Effector memory CD4-positive, alpha-beta T cell (primary cell): ENCODE measurements at regions not wholly inside any gene's neighbourhood (a gene's known extent, or its start where the extent isn't known, plus 50 kb on each side); places are given as distances from the start of the nearest gene placed in this dataset.
"Not testable (repeated sequence)": the region's sequence is repeated elsewhere in the genome, so short reads cannot be mapped to it uniquely, and the experiment has no call there.

Source experiments
- DNase-seq, 3 donors: peaks; one replicate each; pipeline ENCODE4 v3.0.0-alpha.2; 2020
- H3K27ac ChIP-seq: 2 replicates; pipeline ENCODE4 v1.7.0; 2013; ENCODE audit warnings: mild to moderate bottlenecking, low read length, moderate library complexity; ENCODE audit not compliant: insufficient read depth, poor library complexity, severe bottlenecking
- H3K27me3 ChIP-seq: replicated peaks from 2 replicates; pipeline ENCODE4 v1.7.0; 2013; ENCODE audit warnings: mild to moderate bottlenecking, low read length; ENCODE audit not compliant: insufficient read depth, control insufficient read depth, poor library complexity, severe bottlenecking
- H3K36me3 ChIP-seq: 2 replicates; pipeline ENCODE4 v1.7.0; 2013; ENCODE audit warnings: mild to moderate bottlenecking, low read length, moderate library complexity; ENCODE audit not compliant: control insufficient read depth, insufficient read depth
- H3K4me1 ChIP-seq: 2 replicates; pipeline ENCODE4 v1.7.0; 2013; ENCODE audit warnings: low read length, mild to moderate bottlenecking; ENCODE audit not compliant: control insufficient read depth, insufficient read depth, poor library complexity, severe bottlenecking
- H3K4me3 ChIP-seq: 2 replicates; pipeline ENCODE4 v1.7.0; 2013; ENCODE audit warnings: low read length, low read depth, mild to moderate bottlenecking; ENCODE audit not compliant: insufficient read depth, poor library complexity, severe bottlenecking
- H3K9me3 ChIP-seq: 2 replicates; pipeline ENCODE4 v1.7.0; 2013; ENCODE audit warnings: mild to moderate bottlenecking, low read length, moderate library complexity; ENCODE audit not compliant: control insufficient read depth

- Histone ChIP-seq H3K36me3 (no peaks in the 10 kb centered on the region), H3K27me3 (no peaks in the 10 kb centered on the region), H3K4me3 (no peak overlapping the region), H3K4me1 (no peaks in the 10 kb centered on the region), H3K27ac (no peak overlapping the region), H3K9me3 (no peaks in the 10 kb centered on the region)
- DNase-seq = no peak
Observed at GRCh38 chr4:54842226-54842625, 184.5 kb downstream of the KIT start.

DNA sequence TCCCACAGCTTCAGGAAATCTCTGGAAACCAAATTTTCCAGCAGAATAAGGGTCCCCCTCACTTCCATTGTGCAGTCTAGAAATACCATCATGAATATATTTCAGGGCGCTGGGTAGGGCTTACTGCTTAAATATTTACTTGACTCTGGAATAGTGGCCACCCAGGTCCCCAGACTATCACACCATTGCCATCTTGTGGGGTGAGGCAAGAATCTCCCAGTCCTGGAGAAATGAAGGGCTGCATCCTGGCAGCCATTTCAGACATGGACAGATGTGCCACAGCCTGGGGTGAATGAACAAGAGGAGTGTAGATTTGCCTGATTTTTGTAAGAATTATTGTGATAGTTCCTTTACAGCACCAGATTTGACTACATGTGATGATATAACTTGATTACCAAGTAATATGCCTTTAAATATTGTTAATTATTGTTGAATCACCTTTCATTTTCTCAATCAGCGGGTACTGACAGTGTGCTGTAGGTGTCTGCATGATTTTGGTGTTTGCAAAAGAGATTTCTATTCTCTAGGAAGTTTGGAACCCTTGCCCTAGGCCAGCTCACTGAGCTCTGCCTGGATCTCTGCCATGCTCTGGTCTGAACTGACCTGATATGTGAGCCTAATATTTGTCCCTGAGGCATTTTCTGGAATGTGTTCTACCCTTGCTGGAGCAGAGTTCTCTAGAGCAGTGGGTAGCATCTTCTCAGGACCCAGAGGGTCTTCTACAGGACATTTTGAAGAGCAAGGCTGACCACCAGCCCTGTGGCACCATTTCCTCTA lies 183.4 kb downstream of the KIT start:
- no peak for DNase-seq
- Histone ChIP-seq H3K27ac (no peak overlapping the region), H3K4me1 (no peaks in the 10 kb centered on the region), H3K4me3 (no peak overlapping the region), H3K27me3 (no peaks in the 10 kb centered on the region), H3K9me3 (no peaks in the 10 kb centered on the region), H3K36me3 (no peaks in the 10 kb centered on the region)

DNA sequence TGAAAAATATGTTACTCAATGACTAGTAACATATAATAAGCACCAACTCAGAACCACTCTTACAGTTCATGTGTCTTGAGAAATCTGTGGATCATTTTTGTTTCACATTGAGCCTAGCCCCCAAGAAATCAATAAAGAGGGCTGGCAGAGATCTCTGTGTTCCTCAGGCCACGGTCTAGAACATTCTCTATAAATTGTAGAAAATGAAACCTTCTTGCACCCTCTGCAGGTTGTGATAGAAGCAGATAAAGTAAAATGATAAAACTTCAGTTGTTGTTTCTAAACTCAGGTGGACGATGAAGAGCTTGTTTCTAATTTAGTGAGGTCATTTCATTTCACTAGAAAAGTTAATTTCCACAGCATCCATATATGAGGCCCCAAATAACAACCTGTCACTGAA lies 182.7 kb downstream of the KIT start:
- Histone ChIP-seq H3K9me3 (no peaks in the 10 kb centered on the region), H3K27ac (no peak overlapping the region), H3K4me1 (no peaks in the 10 kb centered on the region), H3K4me3 (no peak overlapping the region), H3K27me3 (no peaks in the 10 kb centered on the region), H3K36me3 (no peaks in the 10 kb centered on the region)
- DNase-seq = no peak

GRCh38 chr4:54838301-54838700 lies 180.5 kb downstream of the KIT start:
- no peak for DNase-seq
- Histone ChIP-seq H3K4me1 (no peaks in the 10 kb centered on the region), H3K4me3 (no peak overlapping the region)

DNA sequence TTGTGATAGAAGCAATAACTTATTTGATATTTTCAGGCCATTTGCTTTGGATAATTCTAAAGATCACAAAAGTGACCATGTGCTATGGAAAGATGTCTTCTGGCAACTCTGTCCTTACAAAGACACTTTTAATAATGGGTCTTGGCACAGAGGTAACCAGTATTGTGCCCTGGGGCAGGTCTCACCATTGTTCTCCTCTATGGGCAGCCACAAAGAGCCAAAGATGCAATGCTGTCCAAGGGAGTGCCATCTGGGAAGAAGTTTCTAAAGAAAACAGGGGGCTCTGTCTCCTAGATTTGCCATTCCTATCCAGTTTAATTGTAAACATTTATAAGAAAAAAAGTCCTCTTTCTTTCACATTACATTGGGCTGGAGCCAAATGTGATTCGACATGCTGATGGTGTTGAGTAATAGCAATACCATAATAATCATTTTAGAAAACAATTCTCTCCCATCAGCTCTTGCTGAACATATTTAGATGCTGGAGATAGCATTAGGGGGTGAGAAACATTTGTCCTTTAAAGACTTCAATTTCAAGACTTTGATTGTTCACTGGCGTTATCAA lies 179.9 kb downstream of the KIT start:
- Histone ChIP-seq H3K4me3 (no peak overlapping the region), H3K9me3 (no peaks in the 10 kb centered on the region), H3K36me3 (no peaks in the 10 kb centered on the region), H3K4me1 (no peaks in the 10 kb centered on the region), H3K27ac (no peak overlapping the region), H3K27me3 (no peaks in the 10 kb centered on the region)
- no peak for DNase-seq

More at GRCh38 chr4:54838301-54838700, 180.5 kb downstream of the KIT start:
- no peaks in the 10 kb centered on the region for H3K36me3 ChIP-seq
- no peaks in the 10 kb centered on the region for H3K9me3 ChIP-seq
- no peaks in the 10 kb centered on the region for H3K27me3 ChIP-seq
- H3K27ac ChIP-seq = no peak overlapping the region

- H3K4me3 ChIP-seq, H3K36me3 ChIP-seq, H3K4me1 ChIP-seq, DNase-seq, H3K9me3 ChIP-seq, H3K27me3 ChIP-seq, H3K27ac ChIP-seq: not testable (repeated sequence)
Observed at GRCh38 chr4:54828361-54828760, 170.6 kb downstream of the KIT start.

DNA sequence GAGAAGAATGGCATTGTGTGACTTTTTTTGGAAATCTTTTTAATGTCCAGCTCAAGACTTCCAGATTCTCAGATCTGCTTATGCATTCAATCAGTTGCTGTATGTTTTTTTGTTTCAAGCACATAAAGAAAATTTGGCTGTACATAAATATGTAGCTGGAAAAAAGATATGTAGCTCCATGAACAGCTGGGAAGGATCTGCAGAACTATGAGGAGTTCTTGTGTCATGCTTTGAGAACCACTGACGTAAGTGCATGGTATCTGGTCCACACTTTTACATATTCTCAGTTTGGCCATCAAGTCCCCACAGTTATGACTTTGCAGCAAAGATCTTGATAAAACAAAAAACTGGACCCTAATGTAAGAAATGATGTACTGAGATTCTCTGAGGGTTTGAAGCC lies 165.9 kb downstream of the KIT start:
- Histone ChIP-seq H3K4me1 (no peaks in the 10 kb centered on the region), H3K4me3 (no peak overlapping the region), H3K27me3 (no peaks in the 10 kb centered on the region), H3K36me3 (no peaks in the 10 kb centered on the region), H3K27ac (no peak overlapping the region), H3K9me3 (no peaks in the 10 kb centered on the region)
- no peak for DNase-seq

GRCh38 chr4:54819034-54819433 lies 161.3 kb downstream of the KIT start:
- DNase-seq = no peak
- Histone ChIP-seq H3K27me3 (no peaks in the 10 kb centered on the region), H3K36me3 (no peaks in the 10 kb centered on the region), H3K4me1 (no peaks in the 10 kb centered on the region), H3K9me3 (no peaks in the 10 kb centered on the region), H3K4me3 (no peak overlapping the region), H3K27ac (no peak overlapping the region)

GRCh38 chr4:54818481-54818880 lies 160.7 kb downstream of the KIT start:
- H3K4me1 ChIP-seq = no peaks in the 10 kb centered on the region
- no peak overlapping the region for H3K27ac ChIP-seq

GRCh38 chr4:54813674-54814073 lies 155.9 kb downstream of the KIT start:
- Histone ChIP-seq H3K9me3 (no peaks in the 10 kb centered on the region), H3K27ac (no peak overlapping the region), H3K27me3 (no peaks in the 10 kb centered on the region), H3K36me3 (no peaks in the 10 kb centered on the region), H3K4me3 (no peak overlapping the region), H3K4me1 (no peaks in the 10 kb centered on the region)
- DNase-seq = no peak

More at GRCh38 chr4:54818481-54818880, 160.7 kb downstream of the KIT start:
- Histone ChIP-seq H3K27me3 (no peaks in the 10 kb centered on the region), H3K4me3 (no peak overlapping the region), H3K9me3 (no peaks in the 10 kb centered on the region), H3K36me3 (no peaks in the 10 kb centered on the region)
- DNase-seq = no peak
